ENCODE measurements at regions not wholly inside any gene's neighbourhood (a gene's known extent, or its start where the extent isn't known, plus 50 kb on each side); places are given as distances from the start of the nearest gene placed in this dataset.
"Not testable (repeated sequence)": the region's sequence is repeated elsewhere in the genome, so short reads cannot be mapped to it uniquely, and the experiment has no call there.

- no peak for DNase-seq
Measured at GRCh38 chr18:49692906-49693716, 120.2 kb downstream of the ACAA2 start.

- DNase-seq = no peak
Measured at GRCh38 chr18:49691177-49691608, 122.1 kb downstream of the ACAA2 start.

- no peak for DNase-seq
Measured at GRCh38 chr18:49690312-49690711, 123.0 kb downstream of the ACAA2 start.

- DNase-seq = no peak
Measured at GRCh38 chr18:49685231-49685942, 123.5 kb downstream of the LIPG start.

GRCh38 chr18:49682803-49683190 lies 120.9 kb downstream of the LIPG start:
- DNase-seq = not testable (repeated sequence)

GRCh38 chr18:49682173-49682802 lies 120.4 kb downstream of the LIPG start:
- DNase-seq = no peak

- DNase-seq = no peak
Measured at GRCh38 chr18:49681387-49681786, 119.5 kb downstream of the LIPG start.

GRCh38 chr18:49678440-49678839 lies 116.6 kb downstream of the LIPG start:
- no peak for DNase-seq

GRCh38 chr18:49677762-49678413 lies 116.0 kb downstream of the LIPG start:
- DNase-seq = no peak

- no peak for DNase-seq
Measured at GRCh38 chr18:49677081-49677480, 115.2 kb downstream of the LIPG start.

GRCh38 chr18:49673281-49673680 lies 111.4 kb downstream of the LIPG start:
- no peak for DNase-seq

GRCh38 chr18:49672853-49673252 lies 111.0 kb downstream of the LIPG start:
- DNase-seq = no peak

GRCh38 chr18:49669403-49669802 lies 107.5 kb downstream of the LIPG start:
- no peak for DNase-seq

GRCh38 chr18:49668574-49669275 lies 106.9 kb downstream of the LIPG start:
- no peak for DNase-seq

- no peak for DNase-seq
Measured at GRCh38 chr18:49667462-49667861, 105.6 kb downstream of the LIPG start.

GRCh38 chr18:49666045-49666775 lies 104.4 kb downstream of the LIPG start:
- DNase-seq = no peak

GRCh38 chr18:49663899-49664890 lies 102.3 kb downstream of the LIPG start:
- no peak for DNase-seq

- no peak for DNase-seq
Measured at GRCh38 chr18:49662506-49662905, 100.6 kb downstream of the LIPG start.

- DNase-seq = no peak
Measured at GRCh38 chr18:49658823-49659404, 97.1 kb downstream of the LIPG start.

GRCh38 chr18:49656073-49656692 lies 94.3 kb downstream of the LIPG start:
- DNase-seq = no peak

Data from activated T-cell treated with anti-CD3 and anti-CD28 coated beads, Interleukin-2, amount 50 U/mL, for 48 hours (primary cell).